ENCODE measurements at regions not wholly inside any gene's neighbourhood (a gene's known extent, or its start where the extent isn't known, plus 50 kb on each side); places are given as distances from the start of the nearest gene placed in this dataset.

GRCh38 chr19:5250127-5250659 lies 90.4 kb downstream of the PTPRS start:
- no peaks in the 10 kb centered on the region for H3K27me3 ChIP-seq
- TF ChIP-seq EP300 (IDR thresholded peaks at IDR 0.05) (no peak), POLR2A (IDR thresholded peaks at IDR 0.05) (no peak)
- TF ChIP-seq, protein P1, sequence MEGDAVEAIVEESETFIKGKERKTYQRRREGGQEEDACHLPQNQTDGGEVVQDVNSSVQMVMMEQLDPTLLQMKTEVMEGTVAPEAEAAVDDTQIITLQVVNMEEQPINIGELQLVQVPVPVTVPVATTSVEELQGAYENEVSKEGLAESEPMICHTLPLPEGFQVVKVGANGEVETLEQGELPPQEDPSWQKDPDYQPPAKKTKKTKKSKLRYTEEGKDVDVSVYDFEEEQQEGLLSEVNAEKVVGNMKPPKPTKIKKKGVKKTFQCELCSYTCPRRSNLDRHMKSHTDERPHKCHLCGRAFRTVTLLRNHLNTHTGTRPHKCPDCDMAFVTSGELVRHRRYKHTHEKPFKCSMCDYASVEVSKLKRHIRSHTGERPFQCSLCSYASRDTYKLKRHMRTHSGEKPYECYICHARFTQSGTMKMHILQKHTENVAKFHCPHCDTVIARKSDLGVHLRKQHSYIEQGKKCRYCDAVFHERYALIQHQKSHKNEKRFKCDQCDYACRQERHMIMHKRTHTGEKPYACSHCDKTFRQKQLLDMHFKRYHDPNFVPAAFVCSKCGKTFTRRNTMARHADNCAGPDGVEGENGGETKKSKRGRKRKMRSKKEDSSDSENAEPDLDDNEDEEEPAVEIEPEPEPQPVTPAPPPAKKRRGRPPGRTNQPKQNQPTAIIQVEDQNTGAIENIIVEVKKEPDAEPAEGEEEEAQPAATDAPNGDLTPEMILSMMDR (IDR thresholded peaks at IDR 0.05): no peak
- no peak overlapping the region for H3K4me3 ChIP-seq
- no peak overlapping the region for H3K27ac ChIP-seq
- no peaks in the 10 kb centered on the region for H3K4me1 ChIP-seq
- peaks cover 0 to 14% (median 3%) of the 10 kb centered on the region in 4 donors for H3K9me3 ChIP-seq
- 77 to 80% methylated on average over 23 of the region's 23 CpGs for WGBS, 2 donors
- peaks cover 0 to 74% (median 4%) of the 10 kb centered on the region in 3 donors for H3K36me3 ChIP-seq
- DNase-seq (ENCODE audit: low spot score in 2 of 2): no peak

- no peak for DNase-seq (ENCODE audit: low spot score in 2 of 2)
- 67 to 89% methylated on average over 3 of the region's 3 CpGs for WGBS, 2 donors
- H3K4me3 ChIP-seq: no peak overlapping the region
- H3K9me3 ChIP-seq: peaks cover 0 to 7% (median 0%) of the 10 kb centered on the region in 4 donors
- no peak overlapping the region for H3K27ac ChIP-seq
- peaks cover 0 to 74% (median 4%) of the 10 kb centered on the region in 3 donors for H3K36me3 ChIP-seq
- no peaks in the 10 kb centered on the region for H3K27me3 ChIP-seq
- H3K4me1 ChIP-seq: no peaks in the 10 kb centered on the region
- TF ChIP-seq, protein P1 (IDR thresholded peaks at IDR 0.05): no peak
- TF ChIP-seq EP300 (IDR thresholded peaks at IDR 0.05) (no peak), POLR2A (IDR thresholded peaks at IDR 0.05) (no peak)
Measured at GRCh38 chr19:5249526-5249925, 91.1 kb downstream of the PTPRS start.

GRCh38 chr19:5247957-5248705 lies 92.5 kb downstream of the PTPRS start:
- no peaks in the 10 kb centered on the region for H3K9me3 ChIP-seq
- H3K4me1 ChIP-seq: no peaks in the 10 kb centered on the region
- TF ChIP-seq, protein P1 (IDR thresholded peaks at IDR 0.05): no peak
- TF ChIP-seq POLR2A (IDR thresholded peaks at IDR 0.05): no peak
- TF ChIP-seq EP300 (IDR thresholded peaks at IDR 0.05): no peak
- no peak overlapping the region for H3K27ac ChIP-seq
- WGBS, 2 donors: 75 to 76% methylated on average over 25 of the region's 25 CpGs
- H3K27me3 ChIP-seq: no peaks in the 10 kb centered on the region
- peaks cover 0 to 74% (median 4%) of the 10 kb centered on the region in 3 donors for H3K36me3 ChIP-seq
- no peak overlapping the region for H3K4me3 ChIP-seq
- DNase-seq (ENCODE audit: low spot score in 2 of 2): no peak

DNA sequence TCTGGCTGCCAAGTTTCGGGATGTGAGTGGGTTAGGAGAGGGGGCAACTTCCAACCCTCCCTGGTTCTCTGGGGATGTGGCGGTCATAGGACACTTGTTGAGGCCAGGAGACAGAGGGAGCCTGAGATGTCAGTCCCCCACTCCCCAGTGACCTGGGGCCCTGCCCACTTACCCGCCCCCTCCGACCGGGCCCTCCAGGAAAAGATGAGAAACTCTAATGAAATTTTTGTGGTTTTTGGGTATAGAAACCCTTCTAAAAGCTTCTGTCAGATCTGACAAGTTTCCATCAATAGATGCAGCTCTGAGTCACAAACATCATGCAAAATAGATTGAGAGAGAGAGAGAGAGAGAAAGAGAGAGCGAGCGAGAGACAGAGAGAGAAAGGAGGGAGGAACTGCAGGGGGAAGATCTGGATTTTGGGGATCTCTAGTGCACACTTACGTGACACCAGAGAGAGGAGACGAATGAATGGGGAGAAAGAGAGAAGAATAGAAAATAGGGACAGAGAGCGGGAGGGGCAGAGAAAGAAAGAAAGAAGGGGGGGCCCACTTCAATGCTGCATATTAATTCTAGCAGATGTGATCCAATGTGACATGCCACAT lies 94.0 kb downstream of the PTPRS start:
- DNase-seq (ENCODE audit: low spot score in 2 of 2): no peak
- Histone ChIP-seq H3K27ac (no peak overlapping the region), H3K36me3 (peaks cover 0 to 87% (median 4%) of the 10 kb centered on the region in 3 donors), H3K27me3 (no peaks in the 10 kb centered on the region), H3K9me3 (no peaks in the 10 kb centered on the region), H3K4me3 (no peak overlapping the region), H3K4me1 (no peaks in the 10 kb centered on the region)
- TF ChIP-seq POLR2A (IDR thresholded peaks at IDR 0.05): no peak
- TF ChIP-seq, protein P1 (IDR thresholded peaks at IDR 0.05): no peak
- TF ChIP-seq EP300 (IDR thresholded peaks at IDR 0.05): no peak
- 63 to 71% methylated on average over 10 of the region's 10 CpGs for WGBS, 2 donors
